Thymus (tissue), 11 donors: ENCODE measurements at regions not wholly inside any gene's neighbourhood (a gene's known extent, or its start where the extent isn't known, plus 50 kb on each side); places are given as distances from the start of the nearest gene placed in this dataset.

Experiments used
- DNase-seq, 9 donors: peaks; one replicate each; pipeline ENCODE4 v3.0.0-alpha.2; 2013; ENCODE audit warnings: low spot score in 9 of 9, low read depth in 6 of 9, missing footprints in 1 of 9
- H3K27ac ChIP-seq, 2 donors: one replicate each; pipeline ENCODE4 v1.5.1; 2013; ENCODE audit warnings: control low read depth in 1 of 2, low read depth in 1 of 2, low read length in 1 of 2, mild to moderate bottlenecking in 1 of 2, moderate library complexity in 1 of 2
- H3K27me3 ChIP-seq, 2 donors: one replicate each; pipeline ENCODE4 v1.5.1; 2013; ENCODE audit warnings: low read length in 1 of 2; ENCODE audit not compliant: control insufficient read depth in 2 of 2, insufficient read depth in 1 of 2
- H3K36me3 ChIP-seq, 2 donors: one replicate each; pipeline ENCODE4 v1.5.1; 2013; ENCODE audit warnings: low read length in 1 of 2, mild to moderate bottlenecking in 1 of 2, moderate library complexity in 1 of 2; ENCODE audit not compliant: control insufficient read depth in 2 of 2, insufficient read depth in 2 of 2
- H3K4me1 ChIP-seq, 2 donors: one replicate each; pipeline ENCODE4 v1.5.1; 2013; ENCODE audit warnings: low read length in 2 of 2; ENCODE audit not compliant: control insufficient read depth in 2 of 2, insufficient read depth in 2 of 2
- H3K4me3 ChIP-seq, 2 donors: one replicate each; pipeline ENCODE4 v1.5.1; 2013; ENCODE audit warnings: low read length in 2 of 2, control low read depth in 1 of 2, mild to moderate bottlenecking in 1 of 2
- H3K9me3 ChIP-seq, 2 donors: one replicate each; pipeline ENCODE4 v1.5.1; 2013; ENCODE audit warnings: low read length in 1 of 2, mild to moderate bottlenecking in 1 of 2; ENCODE audit not compliant: control insufficient read depth in 2 of 2, insufficient read depth in 1 of 2
- WGBS: extraction: QIAGEN DNeasy Blood & Tissue Kit; methylation state at CpG from one replicate; pipeline ENCODE4 v1.1.7; 2013; 5-methylcytosine and 5-hydroxymethylcytosine counted together
- donor health status: healthy.

- no peaks in the 10 kb centered on the region for H3K9me3 ChIP-seq
- DNase-seq = no peak
- H3K36me3 ChIP-seq = no peaks in the 10 kb centered on the region
- no peaks in the 10 kb centered on the region for H3K4me1 ChIP-seq
- H3K27me3 ChIP-seq = no peaks in the 10 kb centered on the region
- no peak overlapping the region for H3K4me3 ChIP-seq
- 93% methylated on average over 5 of the region's 5 CpGs for WGBS
- no peak overlapping the region for H3K27ac ChIP-seq
Observed at GRCh38 chrX:121128925-121129877, 81.8 kb downstream of the GLUD2 start.

- Histone ChIP-seq H3K9me3 (no peaks in the 10 kb centered on the region), H3K36me3 (no peaks in the 10 kb centered on the region), H3K4me3 (no peak overlapping the region), H3K27ac (no peak overlapping the region), H3K27me3 (no peaks in the 10 kb centered on the region), H3K4me1 (no peaks in the 10 kb centered on the region)
- 89% methylated on average over 6 of the region's 6 CpGs for WGBS
- DNase-seq = no peak
Observed at GRCh38 chrX:121132675-121133074, 85.3 kb downstream of the GLUD2 start.

GRCh38 chrX:121135488-121136207, 88.2 kb downstream of the GLUD2 start:
- 91% methylated on average over 8 of the region's 8 CpGs for WGBS
- DNase-seq = no peak

GRCh38 chrX:121146059-121146628, 98.7 kb downstream of the GLUD2 start:
- H3K36me3 ChIP-seq = no peaks in the 10 kb centered on the region
- H3K27ac ChIP-seq = no peak overlapping the region
- DNase-seq = no peak
- no peaks in the 10 kb centered on the region for H3K9me3 ChIP-seq
- H3K4me1 ChIP-seq = no peaks in the 10 kb centered on the region
- no peak overlapping the region for H3K4me3 ChIP-seq
- H3K27me3 ChIP-seq = no peaks in the 10 kb centered on the region

More at GRCh38 chrX:121135488-121136207, 88.2 kb downstream of the GLUD2 start:
- no peaks in the 10 kb centered on the region for H3K27me3 ChIP-seq
- H3K36me3 ChIP-seq = no peaks in the 10 kb centered on the region
- H3K4me1 ChIP-seq = no peaks in the 10 kb centered on the region
- H3K27ac ChIP-seq = no peak overlapping the region
- no peaks in the 10 kb centered on the region for H3K9me3 ChIP-seq
- H3K4me3 ChIP-seq = no peak overlapping the region

- Histone ChIP-seq H3K4me3 (no peak overlapping the region), H3K4me1 (no peaks in the 10 kb centered on the region), H3K36me3 (no peaks in the 10 kb centered on the region), H3K27me3 (no peaks in the 10 kb centered on the region), H3K27ac (no peak overlapping the region), H3K9me3 (no peaks in the 10 kb centered on the region)
- no peak for DNase-seq
- WGBS = 97% methylated on average over 1 of the region's 1 CpG
Observed at GRCh38 chrX:121150217-121150616, 102.8 kb downstream of the GLUD2 start.

GRCh38 chrX:121151293-121151692, 103.9 kb downstream of the GLUD2 start:
- H3K4me1 ChIP-seq = no peaks in the 10 kb centered on the region
- H3K9me3 ChIP-seq = no peaks in the 10 kb centered on the region
- no peaks in the 10 kb centered on the region for H3K36me3 ChIP-seq
- H3K4me3 ChIP-seq = no peak overlapping the region
- no peaks in the 10 kb centered on the region for H3K27me3 ChIP-seq
- H3K27ac ChIP-seq = no peak overlapping the region
- DNase-seq = no peak
- 71% methylated on average over 4 of the region's 4 CpGs for WGBS

- Histone ChIP-seq H3K4me1 (no peaks in the 10 kb centered on the region), H3K9me3 (no peaks in the 10 kb centered on the region)
- WGBS = 91% methylated on average over 13 of the region's 13 CpGs
Observed at GRCh38 chrX:121154858-121155404, 107.5 kb downstream of the GLUD2 start.

GRCh38 chrX:121160987-121161386, 113.6 kb downstream of the GLUD2 start:
- Histone ChIP-seq H3K36me3 (no peaks in the 10 kb centered on the region), H3K4me1 (no peaks in the 10 kb centered on the region), H3K9me3 (no peaks in the 10 kb centered on the region), H3K27me3 (no peaks in the 10 kb centered on the region), H3K4me3 (no peak overlapping the region), H3K27ac (no peak overlapping the region)
- WGBS = 54% methylated on average over 4 of the region's 4 CpGs
- no peak for DNase-seq

More at GRCh38 chrX:121154858-121155404, 107.5 kb downstream of the GLUD2 start:
- H3K27me3 ChIP-seq = no peaks in the 10 kb centered on the region
- no peaks in the 10 kb centered on the region for H3K36me3 ChIP-seq
- DNase-seq = no peak
- H3K4me3 ChIP-seq = no peak overlapping the region
- no peak overlapping the region for H3K27ac ChIP-seq

GRCh38 chrX:121161501-121161933, 114.1 kb downstream of the GLUD2 start:
- Histone ChIP-seq H3K36me3 (no peaks in the 10 kb centered on the region), H3K4me3 (no peak overlapping the region), H3K27ac (no peak overlapping the region), H3K9me3 (no peaks in the 10 kb centered on the region), H3K4me1 (no peaks in the 10 kb centered on the region), H3K27me3 (no peaks in the 10 kb centered on the region)
- DNase-seq = no peak
- WGBS = 24% methylated on average over 4 of the region's 4 CpGs
